Lower lobe of right lung (tissue), 2 donors: ENCODE measurements at regions not wholly inside any gene's neighbourhood (a gene's known extent, or its start where the extent isn't known, plus 50 kb on each side); places are given as distances from the start of the nearest gene placed in this dataset.

ENCODE experiments used
- ATAC-seq, 2 donors: fragments of 200-7000 bp; cut with Tn5 transposase; one replicate each; pipeline ENCODE4 v1.9.1; 2020 to 2022; ENCODE audit warnings: mild to moderate bottlenecking in 2 of 2, moderate library complexity in 2 of 2
- DNase-seq: peaks from one replicate; pipeline ENCODE4 v3.0.0-alpha.2; 2020
- H3K27ac ChIP-seq: fragments of 200-600 bp; one replicate; pipeline ENCODE4 v1.8.0; 2022
- H3K27me3 ChIP-seq: fragments of 200-600 bp; one replicate; pipeline ENCODE4 v1.8.0; 2022; ENCODE audit warnings: low read depth
- H3K36me3 ChIP-seq: fragments of 200-600 bp; one replicate; pipeline ENCODE4 v1.8.0; 2022; ENCODE audit warnings: mild to moderate bottlenecking
- H3K4me1 ChIP-seq: fragments of 200-600 bp; one replicate; pipeline ENCODE4 v1.8.0; 2022
- H3K4me3 ChIP-seq: fragments of 200-600 bp; one replicate; pipeline ENCODE4 v1.8.0; 2022; ENCODE audit warnings: mild to moderate bottlenecking
- H3K9me3 ChIP-seq: fragments of 200-600 bp; one replicate; pipeline ENCODE4 v1.8.0; 2022
- intact Hi-C: fragments of 100-400 bp; cut with DNase I; formaldehyde crosslinking; loops from one replicate; pipeline ENCODE4 v1.11.0; 2022
- TF ChIP-seq, protein P1 (sequence below): fragments of 200-600 bp; IDR thresholded peaks from one replicate; pipeline ENCODE4 v1.8.0; 2022; ENCODE audit warnings: antibody characterized with exemption, mild to moderate bottlenecking
- donor health status: DM: no; HTN: yes; CAD: no; lungs with severe emphysema.

DNA sequence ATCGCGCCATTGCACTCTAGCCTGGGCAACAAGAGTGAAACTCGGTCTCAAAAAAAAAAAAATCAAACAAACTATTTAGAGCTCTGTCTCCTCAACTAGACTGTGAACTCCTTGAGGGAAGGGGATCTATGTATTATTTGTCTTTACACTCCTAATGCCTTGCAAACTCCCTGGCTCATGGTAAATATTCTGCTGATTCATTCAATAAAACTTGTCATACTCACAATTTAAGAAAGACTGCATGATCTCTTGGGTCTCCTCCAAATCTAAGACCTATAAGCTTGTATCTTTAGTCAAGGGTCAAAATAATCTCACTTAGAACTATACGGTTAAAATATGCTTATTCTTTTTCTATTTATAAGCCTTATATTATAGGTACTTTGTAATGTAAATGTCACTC is 90.3 kb upstream of the NR5A2 start:
- no peak for ATAC-seq
- intact Hi-C loops, result no loop called here
- Histone ChIP-seq H3K27me3 (no peaks in the 10 kb centered on the region), H3K27ac (no peak overlapping the region), H3K4me3 (no peak overlapping the region), H3K4me1 (no peaks in the 10 kb centered on the region), H3K9me3 (no peaks in the 10 kb centered on the region), H3K36me3 (no peaks in the 10 kb centered on the region)
- TF ChIP-seq, protein P1, sequence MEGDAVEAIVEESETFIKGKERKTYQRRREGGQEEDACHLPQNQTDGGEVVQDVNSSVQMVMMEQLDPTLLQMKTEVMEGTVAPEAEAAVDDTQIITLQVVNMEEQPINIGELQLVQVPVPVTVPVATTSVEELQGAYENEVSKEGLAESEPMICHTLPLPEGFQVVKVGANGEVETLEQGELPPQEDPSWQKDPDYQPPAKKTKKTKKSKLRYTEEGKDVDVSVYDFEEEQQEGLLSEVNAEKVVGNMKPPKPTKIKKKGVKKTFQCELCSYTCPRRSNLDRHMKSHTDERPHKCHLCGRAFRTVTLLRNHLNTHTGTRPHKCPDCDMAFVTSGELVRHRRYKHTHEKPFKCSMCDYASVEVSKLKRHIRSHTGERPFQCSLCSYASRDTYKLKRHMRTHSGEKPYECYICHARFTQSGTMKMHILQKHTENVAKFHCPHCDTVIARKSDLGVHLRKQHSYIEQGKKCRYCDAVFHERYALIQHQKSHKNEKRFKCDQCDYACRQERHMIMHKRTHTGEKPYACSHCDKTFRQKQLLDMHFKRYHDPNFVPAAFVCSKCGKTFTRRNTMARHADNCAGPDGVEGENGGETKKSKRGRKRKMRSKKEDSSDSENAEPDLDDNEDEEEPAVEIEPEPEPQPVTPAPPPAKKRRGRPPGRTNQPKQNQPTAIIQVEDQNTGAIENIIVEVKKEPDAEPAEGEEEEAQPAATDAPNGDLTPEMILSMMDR, result no peak
- no peak for DNase-seq

DNA sequence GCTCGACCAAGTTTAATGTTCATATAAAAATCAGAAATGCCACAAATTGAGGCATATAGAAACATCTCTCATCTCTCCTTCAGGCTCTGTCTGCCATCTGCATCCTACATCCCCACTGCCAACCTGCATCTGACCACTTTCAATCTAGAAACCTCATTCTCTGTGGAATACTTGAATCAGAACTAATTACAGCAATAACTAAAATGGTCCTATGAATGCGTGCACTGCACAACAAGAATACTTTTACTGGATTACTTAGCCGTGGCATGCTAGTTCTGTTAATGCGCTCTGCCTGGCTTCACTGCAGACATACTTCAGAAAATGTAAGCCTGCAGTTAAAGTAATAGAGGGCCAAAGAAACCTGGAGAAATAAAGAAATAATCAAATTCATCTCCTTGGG is 89.8 kb upstream of the NR5A2 start:
- no peaks in the 10 kb centered on the region for H3K4me1 ChIP-seq
- no peak overlapping the region for H3K27ac ChIP-seq
- no peaks in the 10 kb centered on the region for H3K36me3 ChIP-seq
- TF ChIP-seq, protein P1, result no peak
- H3K4me3 ChIP-seq, result no peak overlapping the region
- ATAC-seq (no peak), DNase-seq (no peak)
- intact Hi-C loops, result no loop called here
- H3K27me3 ChIP-seq, result no peaks in the 10 kb centered on the region
- no peaks in the 10 kb centered on the region for H3K9me3 ChIP-seq

DNA sequence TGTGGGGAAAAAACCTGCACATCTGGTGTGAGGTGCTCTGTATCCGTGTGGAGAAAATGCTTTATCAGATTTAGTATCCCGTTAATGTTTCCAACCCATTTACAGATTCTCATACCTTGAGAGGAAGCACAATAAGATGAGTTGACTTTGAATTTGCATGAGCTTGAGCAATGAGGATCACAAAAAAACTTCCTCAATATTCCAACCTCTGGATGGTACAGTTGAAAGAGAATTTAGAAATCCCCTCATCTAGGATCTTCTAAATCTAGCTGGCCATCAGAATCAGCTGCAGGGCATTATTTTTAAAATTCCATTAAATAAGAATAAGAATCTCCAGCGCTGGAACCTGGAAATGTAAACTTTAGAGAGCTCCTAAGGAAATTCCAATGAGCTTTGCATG is 82.5 kb upstream of the NR5A2 start:
- no peaks in the 10 kb centered on the region for H3K27me3 ChIP-seq
- intact Hi-C loops, result no loop called here

DNA sequence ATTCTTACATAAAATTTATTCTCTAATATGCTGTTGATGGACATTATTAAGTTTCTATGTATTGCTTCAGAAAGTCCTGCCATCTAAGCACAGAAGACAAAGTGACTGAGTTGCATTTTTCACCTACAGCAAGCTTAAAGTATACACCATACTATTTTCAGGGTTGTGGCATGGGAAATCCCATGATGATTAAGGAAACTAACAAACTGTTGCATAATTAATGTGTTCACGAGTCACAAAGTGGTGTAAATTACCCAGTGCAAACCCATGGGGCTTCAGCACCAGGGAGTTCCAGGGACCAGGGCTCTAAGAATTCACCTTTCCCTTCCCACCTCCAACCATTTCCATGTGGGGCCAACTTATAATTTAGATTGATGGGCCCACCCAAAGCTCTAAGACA is 81.9 kb upstream of the NR5A2 start:
- Histone ChIP-seq H3K27me3 (no peaks in the 10 kb centered on the region), H3K4me1 (no peaks in the 10 kb centered on the region), H3K36me3 (no peaks in the 10 kb centered on the region), H3K9me3 (no peaks in the 10 kb centered on the region), H3K27ac (no peak overlapping the region), H3K4me3 (no peak overlapping the region)
- ATAC-seq, result no peak
- intact Hi-C loops, result no loop called here
- DNase-seq, result no peak
- TF ChIP-seq, protein P1, result no peak

More for the DNA sequence above, 82.5 kb upstream of the NR5A2 start:
- H3K4me3 ChIP-seq, result no peak overlapping the region
- no peak for ATAC-seq
- no peak overlapping the region for H3K27ac ChIP-seq
- TF ChIP-seq, protein P1, result no peak
- no peaks in the 10 kb centered on the region for H3K4me1 ChIP-seq
- H3K36me3 ChIP-seq, result no peaks in the 10 kb centered on the region
- DNase-seq, result no peak
- H3K9me3 ChIP-seq, result no peaks in the 10 kb centered on the region

DNA sequence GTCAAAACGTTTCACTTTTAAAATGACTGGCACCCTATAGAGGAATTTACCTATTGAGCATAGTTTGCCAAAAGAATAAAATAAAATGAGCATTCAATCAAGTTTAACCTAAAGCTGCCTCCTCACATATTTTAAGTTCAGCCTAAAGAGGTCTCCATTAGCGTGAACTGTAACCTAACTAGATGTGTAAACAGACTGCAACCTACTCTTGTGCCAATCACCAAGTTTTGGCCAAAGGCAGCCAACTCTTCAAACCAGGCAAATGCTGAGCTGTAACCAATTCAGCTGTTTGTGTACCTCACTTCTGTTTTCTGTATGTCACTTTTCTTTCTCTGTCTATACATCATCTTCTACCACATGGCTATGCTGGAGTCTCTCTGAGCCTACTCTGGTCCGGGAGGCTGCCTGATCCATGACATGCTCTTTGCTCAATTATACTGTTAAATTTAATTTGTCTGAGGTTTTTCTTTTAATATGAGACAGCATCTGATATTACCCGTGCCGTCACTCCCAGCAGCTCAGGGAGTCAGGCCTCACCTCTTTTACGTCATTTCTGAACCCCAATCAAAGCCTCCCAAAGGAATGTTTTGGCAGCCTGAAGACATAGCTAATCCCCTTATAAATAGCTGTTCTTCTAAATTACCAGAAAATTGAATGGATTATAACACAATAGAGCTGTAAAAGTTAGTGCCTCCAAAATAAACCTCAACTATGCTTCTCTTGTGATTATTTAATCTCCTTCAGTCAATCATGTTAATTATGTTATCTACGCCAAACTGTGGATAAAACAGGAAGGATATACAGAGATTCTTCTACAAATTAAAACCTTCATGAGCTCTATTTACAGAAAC is 81.0 kb upstream of the NR5A2 start:
- H3K9me3 ChIP-seq, result no peaks in the 10 kb centered on the region
- ATAC-seq (no peak), DNase-seq (no peak)
- TF ChIP-seq, protein P1, result no peak
- H3K4me1 ChIP-seq, result no peaks in the 10 kb centered on the region
- H3K27ac ChIP-seq, result no peak overlapping the region
- no peak overlapping the region for H3K4me3 ChIP-seq
- no peaks in the 10 kb centered on the region for H3K27me3 ChIP-seq
- no peaks in the 10 kb centered on the region for H3K36me3 ChIP-seq
- intact Hi-C loops, result no loop called here
